ENCODE measurements at regions not wholly inside any gene's neighbourhood (a gene's known extent, or its start where the extent isn't known, plus 50 kb on each side); places are given as distances from the start of the nearest gene placed in this dataset.

DNA sequence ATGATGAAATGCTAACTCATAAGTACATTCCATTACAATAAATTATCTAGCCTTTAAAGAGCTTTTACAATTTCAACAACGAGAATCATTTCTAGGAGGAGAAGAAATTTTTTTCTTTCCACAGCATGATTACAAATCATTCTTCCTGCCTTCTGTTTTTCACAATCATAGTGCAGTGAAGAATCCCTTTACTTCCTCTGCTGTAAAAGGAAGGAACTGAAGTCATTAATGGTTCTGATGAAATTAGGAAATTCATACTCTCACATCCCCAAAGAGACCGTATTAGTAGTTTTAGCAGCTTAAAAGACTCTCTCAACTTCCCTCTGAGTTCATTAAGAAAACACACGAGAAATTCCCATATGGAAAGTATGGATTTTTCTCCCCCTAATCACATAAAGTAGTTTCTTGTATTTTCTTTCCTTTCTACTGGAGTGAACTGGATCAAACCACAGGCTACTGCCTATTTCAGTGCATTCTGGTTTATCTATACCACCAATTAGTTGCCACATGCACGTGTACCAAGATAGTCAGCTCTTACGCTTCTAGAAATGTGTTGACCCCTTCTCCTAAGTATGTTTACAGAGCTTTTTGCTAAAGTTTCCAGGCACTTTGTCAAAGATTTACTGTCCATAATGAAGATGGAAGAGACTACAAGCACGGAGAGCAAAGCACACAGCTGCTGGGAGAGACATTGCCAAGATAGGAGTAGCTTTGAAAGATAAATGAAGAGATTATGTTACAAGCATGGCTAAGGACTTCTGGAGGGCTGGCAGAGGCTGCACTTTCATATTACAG, 58.9 kb upstream of the KITLG start:
- DNase-seq = no peak
- Histone ChIP-seq H3K4me3 (no peak overlapping the region), H3K4me1 (peaks cover 0 to 19% (median 7%) of the 10 kb centered on the region in 12 donors), H3K27ac (peak overlapping the region in 10 of 12 donors; percentile 7 to 78 (median 68)), H3K27me3 (no peaks in the 10 kb centered on the region), H3K9me3 (no peaks in the 10 kb centered on the region), H3K36me3 (no peaks in the 10 kb centered on the region)
- intact Hi-C loops (cut with DNase I) = loop anchor here in 1 of 10 donors (10.0 kb wide), 1 partner anchor 356 kb away; no protein-coding TSS in a partner anchor
- no peak for TF ChIP-seq POLR2A (IDR thresholded peaks at IDR 0.05)
- TF ChIP-seq, protein P1, sequence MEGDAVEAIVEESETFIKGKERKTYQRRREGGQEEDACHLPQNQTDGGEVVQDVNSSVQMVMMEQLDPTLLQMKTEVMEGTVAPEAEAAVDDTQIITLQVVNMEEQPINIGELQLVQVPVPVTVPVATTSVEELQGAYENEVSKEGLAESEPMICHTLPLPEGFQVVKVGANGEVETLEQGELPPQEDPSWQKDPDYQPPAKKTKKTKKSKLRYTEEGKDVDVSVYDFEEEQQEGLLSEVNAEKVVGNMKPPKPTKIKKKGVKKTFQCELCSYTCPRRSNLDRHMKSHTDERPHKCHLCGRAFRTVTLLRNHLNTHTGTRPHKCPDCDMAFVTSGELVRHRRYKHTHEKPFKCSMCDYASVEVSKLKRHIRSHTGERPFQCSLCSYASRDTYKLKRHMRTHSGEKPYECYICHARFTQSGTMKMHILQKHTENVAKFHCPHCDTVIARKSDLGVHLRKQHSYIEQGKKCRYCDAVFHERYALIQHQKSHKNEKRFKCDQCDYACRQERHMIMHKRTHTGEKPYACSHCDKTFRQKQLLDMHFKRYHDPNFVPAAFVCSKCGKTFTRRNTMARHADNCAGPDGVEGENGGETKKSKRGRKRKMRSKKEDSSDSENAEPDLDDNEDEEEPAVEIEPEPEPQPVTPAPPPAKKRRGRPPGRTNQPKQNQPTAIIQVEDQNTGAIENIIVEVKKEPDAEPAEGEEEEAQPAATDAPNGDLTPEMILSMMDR (IDR thresholded peaks at IDR 0.05) = no peak
- ATAC-seq = peak in 3 of 4 donors; percentile 66 to 85 (median 85)
- 29 to 32% (median 32%) methylated on average over 6 of the region's 6 CpGs for WGBS, 4 donors

DNA sequence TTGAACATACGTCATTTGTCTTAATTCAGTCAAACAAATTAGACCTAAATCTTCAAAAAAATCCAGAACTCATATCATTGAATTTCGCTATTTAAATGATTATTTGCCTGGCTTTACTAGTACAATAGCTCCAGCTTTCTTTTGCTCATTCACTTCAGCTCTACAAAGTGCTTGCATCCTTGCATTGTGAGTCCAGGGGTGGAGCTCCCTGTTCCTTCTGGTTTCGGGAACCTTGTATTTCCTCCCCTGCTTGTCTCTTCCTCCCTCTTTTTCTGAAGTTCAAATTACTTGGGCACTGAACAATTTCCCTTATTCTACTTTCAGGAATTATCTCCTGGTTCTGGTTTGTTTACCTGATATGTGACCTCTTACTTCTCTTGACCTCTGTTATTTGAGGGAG, 58.1 kb upstream of the KITLG start:
- peak in 1 of 5 donors; percentile 5 for DNase-seq
- intact Hi-C loops (cut with DNase I) = loop anchor here in 1 of 10 donors (10.0 kb wide), 1 partner anchor 356 kb away; no protein-coding TSS in a partner anchor
- peak overlapping the region in 9 of 12 donors; percentile 7 to 78 (median 70) for H3K27ac ChIP-seq
- no peaks in the 10 kb centered on the region for H3K9me3 ChIP-seq
- no peak for TF ChIP-seq POLR2A (IDR thresholded peaks at IDR 0.05)
- TF ChIP-seq, protein P1 (IDR thresholded peaks at IDR 0.05) = no peak
- ATAC-seq = peak in 2 of 4 donors; percentile 59 to 70
- whole genome bisulfite sequencing, 4 donors = 61 to 66% (median 64%) methylated on average over 3 of the region's 3 CpGs
- peaks cover 0 to 19% (median 7%) of the 10 kb centered on the region in 12 donors for H3K4me1 ChIP-seq
- H3K27me3 ChIP-seq = no peaks in the 10 kb centered on the region
- H3K36me3 ChIP-seq = no peaks in the 10 kb centered on the region
- H3K4me3 ChIP-seq = no peak overlapping the region

DNA sequence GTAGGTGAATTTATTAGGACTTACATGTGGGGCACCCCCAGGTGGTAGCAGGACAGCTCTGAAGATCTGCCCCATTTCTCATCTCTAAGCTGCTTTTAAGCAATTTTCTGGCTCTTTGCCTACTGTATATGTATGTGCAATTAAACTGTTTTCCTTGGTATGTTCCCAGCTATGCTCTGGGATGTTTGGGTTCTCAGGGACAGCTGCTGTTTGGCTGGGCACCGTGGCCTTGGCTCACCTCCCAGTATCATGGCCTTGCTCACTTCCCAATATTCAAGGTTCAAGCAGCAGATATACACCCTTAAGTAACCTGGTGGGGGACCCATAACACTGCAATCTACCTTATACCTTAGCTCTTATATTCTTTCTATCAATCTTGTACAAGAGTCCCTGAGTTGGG, 53.7 kb upstream of the KITLG start:
- Histone ChIP-seq H3K27ac (no peak overlapping the region), H3K36me3 (no peaks in the 10 kb centered on the region), H3K27me3 (no peaks in the 10 kb centered on the region), H3K4me1 (peaks cover 0 to 11% (median 1%) of the 10 kb centered on the region in 12 donors), H3K4me3 (no peak overlapping the region), H3K9me3 (no peaks in the 10 kb centered on the region)
- DNase-seq (no peak), ATAC-seq (no peak)
- intact Hi-C loops (cut with DNase I) = loop anchor here in 2 of 10 donors (5.0 to 10.0 kb wide), 2 partner anchors 358 to 361 kb away; no protein-coding TSS in a partner anchor
- no peak for TF ChIP-seq POLR2A (IDR thresholded peaks at IDR 0.05)
- TF ChIP-seq, protein P1 (IDR thresholded peaks at IDR 0.05) = no peak
- 45 to 67% (median 48%) methylated on average over 1 of the region's 1 CpG for WGBS, 4 donors

DNA sequence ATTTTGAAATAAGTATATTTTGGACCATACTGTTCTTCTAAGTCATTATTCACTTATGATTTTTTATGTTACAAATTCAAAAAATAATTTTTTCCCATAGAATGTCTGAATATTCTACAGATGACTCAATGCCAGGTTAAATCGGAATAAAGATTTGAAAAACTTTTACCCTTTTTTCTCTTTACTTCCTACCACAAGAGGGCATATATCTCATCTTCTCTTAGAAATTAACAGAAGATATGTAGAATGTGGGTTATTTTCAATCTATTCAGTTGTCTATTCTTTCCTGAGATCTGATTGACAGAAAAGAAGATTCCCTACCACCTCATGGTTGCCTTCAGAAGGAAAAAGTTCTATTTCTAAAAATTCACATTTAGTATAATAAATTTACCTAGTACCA, 53.0 kb upstream of the KITLG start:
- Histone ChIP-seq H3K36me3 (no peaks in the 10 kb centered on the region), H3K27me3 (no peaks in the 10 kb centered on the region), H3K27ac (no peak overlapping the region), H3K4me3 (no peak overlapping the region), H3K9me3 (no peaks in the 10 kb centered on the region), H3K4me1 (peaks cover 0 to 4% (median 0%) of the 10 kb centered on the region in 12 donors)
- DNase-seq (no peak), ATAC-seq (no peak)
- 82 to 89% (median 86%) methylated on average over 1 of the region's 1 CpG for WGBS, 4 donors
- intact Hi-C loops (cut with DNase I) = loop anchor here in 2 of 10 donors (5.0 to 10.0 kb wide), 2 partner anchors 359 to 361 kb away; no protein-coding TSS in a partner anchor
- TF ChIP-seq, protein P1 (IDR thresholded peaks at IDR 0.05) = peak in 6 of 12 donors; percentile 12 to 39 (median 30)
- TF ChIP-seq POLR2A (IDR thresholded peaks at IDR 0.05) = no peak

All from heart left ventricle (tissue), 16 donors.